ENCODE measurements at regions not wholly inside any gene's neighbourhood (a gene's known extent, or its start where the extent isn't known, plus 50 kb on each side); places are given as distances from the start of the nearest gene placed in this dataset.

DNA sequence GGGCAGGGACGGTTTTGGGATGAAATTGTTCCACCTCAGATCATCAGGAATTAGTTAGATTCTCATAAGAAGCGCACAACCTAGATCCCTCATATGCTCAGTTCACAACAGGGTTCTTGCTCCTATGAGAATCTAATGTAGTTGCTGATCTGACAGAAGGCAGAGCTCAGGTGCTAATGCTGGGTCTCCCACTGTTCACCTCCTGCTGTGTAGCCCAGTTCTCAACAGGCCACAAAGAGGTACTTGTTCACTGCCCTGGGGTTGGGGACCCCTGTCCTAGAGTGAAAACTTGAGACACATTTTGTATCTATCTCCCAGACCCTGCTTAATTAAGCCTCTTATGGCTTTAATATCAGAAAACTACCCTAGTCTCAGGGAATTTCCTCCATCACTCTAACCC, 966.0 kb downstream of the PCDH17 start:
- DNase-seq (ENCODE audit: low read depth), result no peak
- no peak overlapping the region for H3K4me3 ChIP-seq (ENCODE audit: low read length)
- TF ChIP-seq, protein P1, sequence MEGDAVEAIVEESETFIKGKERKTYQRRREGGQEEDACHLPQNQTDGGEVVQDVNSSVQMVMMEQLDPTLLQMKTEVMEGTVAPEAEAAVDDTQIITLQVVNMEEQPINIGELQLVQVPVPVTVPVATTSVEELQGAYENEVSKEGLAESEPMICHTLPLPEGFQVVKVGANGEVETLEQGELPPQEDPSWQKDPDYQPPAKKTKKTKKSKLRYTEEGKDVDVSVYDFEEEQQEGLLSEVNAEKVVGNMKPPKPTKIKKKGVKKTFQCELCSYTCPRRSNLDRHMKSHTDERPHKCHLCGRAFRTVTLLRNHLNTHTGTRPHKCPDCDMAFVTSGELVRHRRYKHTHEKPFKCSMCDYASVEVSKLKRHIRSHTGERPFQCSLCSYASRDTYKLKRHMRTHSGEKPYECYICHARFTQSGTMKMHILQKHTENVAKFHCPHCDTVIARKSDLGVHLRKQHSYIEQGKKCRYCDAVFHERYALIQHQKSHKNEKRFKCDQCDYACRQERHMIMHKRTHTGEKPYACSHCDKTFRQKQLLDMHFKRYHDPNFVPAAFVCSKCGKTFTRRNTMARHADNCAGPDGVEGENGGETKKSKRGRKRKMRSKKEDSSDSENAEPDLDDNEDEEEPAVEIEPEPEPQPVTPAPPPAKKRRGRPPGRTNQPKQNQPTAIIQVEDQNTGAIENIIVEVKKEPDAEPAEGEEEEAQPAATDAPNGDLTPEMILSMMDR (conservative IDR thresholded peaks at IDR 0.05; ENCODE audit: low read depth, low read length), result no peak

GRCh38 chr13:58598241-58598640, 966.7 kb downstream of the PCDH17 start:
- no peak overlapping the region for H3K4me3 ChIP-seq (ENCODE audit: low read length)
- DNase-seq (ENCODE audit: low read depth), result no peak
- TF ChIP-seq, protein P1 (conservative IDR thresholded peaks at IDR 0.05; ENCODE audit: low read depth, low read length), result no peak

- TF ChIP-seq, protein P1 (conservative IDR thresholded peaks at IDR 0.05; ENCODE audit: low read depth, low read length), result no peak
- no peak overlapping the region for H3K4me3 ChIP-seq (ENCODE audit: low read length)
- DNase-seq (ENCODE audit: low read depth), result no peak
These were observed 979.6 kb downstream of the PCDH17 start for GRCh38 chr13:58611117-58611516.

DNA sequence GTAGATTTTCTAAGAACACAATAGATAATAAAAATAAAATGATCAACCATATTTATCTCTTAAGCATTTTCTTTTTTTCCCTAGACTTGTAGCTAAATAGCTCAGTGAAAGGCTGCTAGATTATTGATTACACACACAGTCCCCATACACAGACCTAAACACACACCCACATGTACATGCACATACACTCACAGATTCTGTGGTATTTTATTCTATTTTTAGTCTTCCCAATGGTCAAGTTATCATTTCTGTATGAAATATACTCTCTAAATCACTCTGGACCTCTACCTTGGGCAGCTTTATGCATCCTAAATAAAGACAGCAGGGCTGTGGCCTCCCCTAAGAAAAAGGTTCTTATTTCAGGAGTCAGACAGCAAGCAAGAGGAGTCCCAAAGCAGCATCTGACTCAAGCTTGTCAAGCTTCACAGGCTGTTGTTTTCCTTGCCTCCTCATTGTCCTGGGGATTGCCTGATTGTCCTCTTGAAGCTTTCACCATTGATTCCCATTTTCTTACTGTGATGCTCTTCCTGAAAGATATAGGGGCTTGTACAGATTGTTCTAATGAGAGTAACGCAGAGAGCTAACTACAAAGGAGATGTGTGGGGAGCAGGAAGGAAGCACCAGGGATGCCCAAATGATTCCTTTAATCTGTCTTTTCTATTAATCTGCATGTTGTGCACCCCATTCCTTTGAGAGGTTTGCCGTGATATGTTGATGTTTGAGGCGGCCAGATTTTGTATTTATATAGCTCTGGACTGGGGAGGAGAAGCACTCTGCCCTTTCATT, 986.5 kb downstream of the PCDH17 start:
- H3K4me3 ChIP-seq (ENCODE audit: low read length), result no peak overlapping the region
- DNase-seq (ENCODE audit: low read depth), result no peak
- TF ChIP-seq, protein P1 (conservative IDR thresholded peaks at IDR 0.05; ENCODE audit: low read depth, low read length), result no peak

DNA sequence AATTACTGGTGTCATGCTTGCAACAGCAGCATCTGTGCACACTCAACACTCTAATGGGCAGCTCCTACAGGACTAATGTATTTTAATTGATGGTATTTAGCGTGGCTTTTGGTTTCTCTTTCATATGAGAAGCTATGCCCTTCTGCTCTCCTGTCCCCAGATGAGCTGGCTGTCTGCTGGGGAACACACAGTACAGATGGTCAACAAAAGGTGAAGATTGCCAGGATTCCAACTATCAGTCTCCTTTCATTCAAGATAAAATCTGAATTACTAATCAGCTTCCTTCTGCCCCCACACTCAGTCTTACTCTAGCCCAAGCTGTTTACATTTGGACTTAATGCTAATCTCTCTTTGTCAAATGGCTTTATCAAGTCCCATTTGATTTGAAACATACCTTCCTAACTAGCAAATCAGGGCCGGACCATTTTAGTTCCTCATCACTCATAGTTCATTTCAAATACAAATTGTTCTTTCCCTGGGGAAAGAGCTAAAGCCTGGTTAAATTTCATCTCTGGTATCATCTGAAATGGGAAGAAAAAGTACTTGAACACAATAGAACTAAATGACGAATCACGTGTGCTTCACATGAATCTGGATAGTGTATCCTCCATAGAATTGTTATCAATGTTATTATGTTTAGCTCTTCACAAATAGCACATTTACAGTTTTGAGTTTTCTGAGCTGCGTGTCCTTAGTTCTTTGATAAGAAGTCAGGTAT, 988.0 kb downstream of the PCDH17 start:
- DNase-seq (ENCODE audit: low read depth), result no peak
- TF ChIP-seq, protein P1 (conservative IDR thresholded peaks at IDR 0.05; ENCODE audit: low read depth, low read length), result no peak
- H3K4me3 ChIP-seq (ENCODE audit: low read length), result no peak overlapping the region

GRCh38 chr13:58620176-58620575, 988.6 kb downstream of the PCDH17 start:
- TF ChIP-seq, protein P1 (conservative IDR thresholded peaks at IDR 0.05; ENCODE audit: low read depth, low read length), result no peak
- no peak for DNase-seq (ENCODE audit: low read depth)
- no peak overlapping the region for H3K4me3 ChIP-seq (ENCODE audit: low read length)
